ENCODE measurements at regions not wholly inside any gene's neighbourhood (a gene's known extent, or its start where the extent isn't known, plus 50 kb on each side); places are given as distances from the start of the nearest gene placed in this dataset.

- TF ChIP-seq, protein P1, sequence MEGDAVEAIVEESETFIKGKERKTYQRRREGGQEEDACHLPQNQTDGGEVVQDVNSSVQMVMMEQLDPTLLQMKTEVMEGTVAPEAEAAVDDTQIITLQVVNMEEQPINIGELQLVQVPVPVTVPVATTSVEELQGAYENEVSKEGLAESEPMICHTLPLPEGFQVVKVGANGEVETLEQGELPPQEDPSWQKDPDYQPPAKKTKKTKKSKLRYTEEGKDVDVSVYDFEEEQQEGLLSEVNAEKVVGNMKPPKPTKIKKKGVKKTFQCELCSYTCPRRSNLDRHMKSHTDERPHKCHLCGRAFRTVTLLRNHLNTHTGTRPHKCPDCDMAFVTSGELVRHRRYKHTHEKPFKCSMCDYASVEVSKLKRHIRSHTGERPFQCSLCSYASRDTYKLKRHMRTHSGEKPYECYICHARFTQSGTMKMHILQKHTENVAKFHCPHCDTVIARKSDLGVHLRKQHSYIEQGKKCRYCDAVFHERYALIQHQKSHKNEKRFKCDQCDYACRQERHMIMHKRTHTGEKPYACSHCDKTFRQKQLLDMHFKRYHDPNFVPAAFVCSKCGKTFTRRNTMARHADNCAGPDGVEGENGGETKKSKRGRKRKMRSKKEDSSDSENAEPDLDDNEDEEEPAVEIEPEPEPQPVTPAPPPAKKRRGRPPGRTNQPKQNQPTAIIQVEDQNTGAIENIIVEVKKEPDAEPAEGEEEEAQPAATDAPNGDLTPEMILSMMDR (IDR thresholded peaks at IDR 0.05) = no peak
- TF ChIP-seq POLR2AphosphoS5 (IDR thresholded peaks at IDR 0.05; ENCODE audit: insufficient read depth in 1 of 2, low read depth in 1 of 2) = no peak
Measured at GRCh38 chr16:74052016-74052415, 244.6 kb upstream of the PSMD7 start.

All from vagina (tissue), 2 donors.